GM23338 (cell line): ENCODE measurements at regions not wholly inside any gene's neighbourhood (a gene's known extent, or its start where the extent isn't known, plus 50 kb on each side); places are given as distances from the start of the nearest gene placed in this dataset.

ENCODE experiments used
- ATAC-seq: fragments of 200-7000 bp; cut with Tn5 transposase; 3 replicates; pipeline ENCODE4 v1.9.1; 2020
- DNase-seq: peaks from one replicate; pipeline ENCODE4 v3.0.0-alpha.2; 2015; ENCODE audit warnings: low spot score
- H2AFZ ChIP-seq: fragments of 200-600 bp; sonication (generic); 2 replicates; pipeline ENCODE4 v1.8.0; 2016; ENCODE audit warnings: antibody characterized with exemption, mild to moderate bottlenecking, moderate library complexity
- H3F3A ChIP-seq: fragments of 200-600 bp; sonication (generic); replicated peaks from 2 replicates; pipeline ENCODE4 v1.8.0; 2017; ENCODE audit warnings: antibody characterized with exemption, mixed run types, low read depth
- H3K27ac ChIP-seq: fragments of 200-600 bp; sonication (generic); 2 replicates; pipeline ENCODE4 v1.6.1; 2016; ENCODE audit warnings: low read depth
- H3K27me3 ChIP-seq: fragments of 200-600 bp; sonication (generic); 2 replicates; pipeline ENCODE4 v1.8.0; 2016; ENCODE audit warnings: mild to moderate bottlenecking, mixed run types, moderate library complexity; ENCODE audit not compliant: insufficient read depth
- H3K36me3 ChIP-seq: fragments of 200-600 bp; sonication (generic); 2 replicates; pipeline ENCODE4 v1.8.0; 2016; ENCODE audit warnings: mild to moderate bottlenecking; ENCODE audit not compliant: insufficient read depth
- H3K4me1 ChIP-seq: fragments of 200-600 bp; sonication (generic); 2 replicates; pipeline ENCODE4 v1.8.0; 2016; ENCODE audit warnings: mild to moderate bottlenecking, moderate library complexity; ENCODE audit not compliant: insufficient read depth
- H3K4me2 ChIP-seq: fragments of 200-600 bp; sonication (generic); 2 replicates; pipeline ENCODE4 v1.7.1; 2017; ENCODE audit warnings: mixed run types
- H3K4me3 ChIP-seq: fragments of 200-600 bp; sonication (generic); 2 replicates; pipeline ENCODE4 v1.6.1; 2016; ENCODE audit warnings: mixed run types
- H3K79me2 ChIP-seq: fragments of 200-600 bp; sonication (generic); replicated peaks from 2 replicates; pipeline ENCODE4 v1.8.0; 2017; ENCODE audit warnings: mild to moderate bottlenecking; ENCODE audit not compliant: insufficient read depth
- H3K9me2 ChIP-seq: fragments of 200-600 bp; sonication (generic); 2 replicates; pipeline ENCODE4 v1.8.0; 2017; ENCODE audit not compliant: insufficient read depth
- H4K20me1 ChIP-seq: fragments of 200-600 bp; sonication (generic); replicated peaks from 2 replicates; pipeline ENCODE4 v1.8.0; 2017; ENCODE audit warnings: mild to moderate bottlenecking; ENCODE audit not compliant: insufficient read depth
- H3K27ac Mint-ChIP-seq: 2 replicates; pipeline ENCODE4 v1.8.0; 2020; ENCODE audit warnings: inconsistent platforms, mild to moderate bottlenecking, moderate library complexity, mixed read lengths
- H3K27me3 Mint-ChIP-seq: 3 replicates; pipeline ENCODE4 v1.8.0; 2022; ENCODE audit warnings: low read depth, mild to moderate bottlenecking, moderate library complexity, mixed read lengths, inconsistent platforms; ENCODE audit not compliant: insufficient read depth, poor library complexity
- H3K36me3 Mint-ChIP-seq: 3 replicates; pipeline ENCODE4 v1.8.0; 2021; ENCODE audit warnings: low read depth, mild to moderate bottlenecking, inconsistent platforms, moderate library complexity, mixed read lengths
- H3K4me1 Mint-ChIP-seq: 3 replicates; pipeline ENCODE4 v1.8.0; 2020; ENCODE audit warnings: mild to moderate bottlenecking, inconsistent platforms, mixed read lengths
- H3K4me3 Mint-ChIP-seq: 3 replicates; pipeline ENCODE4 v1.8.0; 2021; ENCODE audit warnings: moderate library complexity, mild to moderate bottlenecking, inconsistent platforms, mixed read lengths
- H3K9me3 Mint-ChIP-seq: 3 replicates; pipeline ENCODE4 v1.8.0; 2020; ENCODE audit warnings: moderate library complexity, mild to moderate bottlenecking, inconsistent platforms, mixed read lengths
- CREB1 ChIP-seq: fragments of 250-450 bp; sonication (Bioruptor Pico); IDR thresholded peaks from 2 replicates; pipeline ENCODE4 v1.5.0; 2020; ENCODE audit warnings: low read depth, mild to moderate bottlenecking, moderate library complexity
- CTCF ChIP-seq, 2 experiments: fragments of 200-600 bp in 1 of 2; sonication (generic) in 1 of 2; conservative IDR thresholded peaks; 2 replicates each; pipeline versions ENCODE4 v1.5.1 to v1.6.1; 2016 to 2017; ENCODE audit warnings: antibody characterized with exemption in 2 of 2, low read depth in 2 of 2, mild to moderate bottlenecking in 2 of 2, moderate library complexity in 1 of 2
- EZH2 ChIP-seq: fragments of 200-600 bp; sonication (generic); IDR thresholded peaks from one replicate; pipeline ENCODE4 v1.8.0; 2017; ENCODE audit warnings: antibody characterized with exemption, mild to moderate bottlenecking, low read depth; ENCODE audit not compliant: unreplicated experiment
- EZH2phosphoT487 ChIP-seq: fragments of 200-600 bp; sonication (generic); IDR thresholded peaks from one replicate; pipeline ENCODE4 v1.8.1; 2018; ENCODE audit warnings: antibody characterized with exemption; ENCODE audit not compliant: unreplicated experiment
- JUNB ChIP-seq: IDR thresholded peaks from one replicate; pipeline ENCODE4 v1.6.1; 2016; ENCODE audit warnings: antibody characterized with exemption; ENCODE audit not compliant: unreplicated experiment
- NANOG ChIP-seq: IDR thresholded peaks from 2 replicates; pipeline ENCODE4 v1.6.1; 2016; ENCODE audit warnings: antibody characterized with exemption, borderline replicate concordance
- STAT1 ChIP-seq: IDR thresholded peaks from one replicate; pipeline ENCODE4 v1.6.1; 2016; ENCODE audit warnings: antibody characterized with exemption; ENCODE audit not compliant: unreplicated experiment
- ZNF114 ChIP-seq: fragments of 250-450 bp; sonication (Bioruptor Pico); IDR thresholded peaks from 2 replicates; pipeline ENCODE4 v1.5.0; 2020; ENCODE audit warnings: mild to moderate bottlenecking, moderate library complexity
- ZNF331 ChIP-seq: fragments of 250-450 bp; sonication (Bioruptor Pico); IDR thresholded peaks from 2 replicates; pipeline ENCODE4 v1.5.0; 2020; ENCODE audit warnings: low read depth, mild to moderate bottlenecking, moderate library complexity
- ZNF462 ChIP-seq: fragments of 250-450 bp; sonication (Bioruptor Pico); IDR thresholded peaks from 2 replicates; pipeline ENCODE4 v1.5.0; 2020; ENCODE audit warnings: mild to moderate bottlenecking, moderate library complexity

GRCh38 chr12:13411287-13411686 lies 214.8 kb downstream of the EMP1 start:
- no peak overlapping the region for H2AFZ ChIP-seq
- Mint-ChIP-seq H3K9me3 (peaks cover 9% of the 10 kb centered on the region; the same call in 2 of the 3 replicates), H3K4me1 (no peaks in the 10 kb centered on the region), H3K4me3 (no peak overlapping the region), H3K27me3 (no peaks in the 10 kb centered on the region), H3K27ac (no peak overlapping the region), H3K36me3 (no peaks in the 10 kb centered on the region; the same call in 2 of the 3 replicates)
- H3K4me1 ChIP-seq: no peaks in the 10 kb centered on the region
- no peak for ATAC-seq
- H4K20me1 ChIP-seq: no peaks in the 10 kb centered on the region; the same call in 1 of the 2 replicates
- no peak overlapping the region for H3K4me2 ChIP-seq
- H3K27ac ChIP-seq: no peak overlapping the region
- no peaks in the 10 kb centered on the region for H3K27me3 ChIP-seq
- H3K79me2 ChIP-seq: no peaks in the 10 kb centered on the region
- H3K9me2 ChIP-seq: peaks cover 5% of the 10 kb centered on the region; the same call in 1 of the 2 replicates
- DNase-seq: no peak
- H3K4me3 ChIP-seq: no peak overlapping the region
- H3F3A ChIP-seq: no peaks in the 10 kb centered on the region
- H3K36me3 ChIP-seq: no peaks in the 10 kb centered on the region
- no peak for TF ChIP-seq CTCF (conservative IDR thresholded peaks at IDR 0.05; ENCODE audit: low read depth in 2 of 2)
- TF ChIP-seq JUNB: no peak
- no peak for TF ChIP-seq EZH2phosphoT487
- no peak for TF ChIP-seq EZH2

- Mint-ChIP-seq H3K36me3 (no peaks in the 10 kb centered on the region; the same call in 2 of the 3 replicates), H3K27me3 (peaks cover 3% of the 10 kb centered on the region), H3K4me1 (no peaks in the 10 kb centered on the region; the same call in 2 of the 3 replicates), H3K27ac (no peak overlapping the region), H3K9me3 (peaks cover 5% of the 10 kb centered on the region), H3K4me3 (no peak overlapping the region)
- Histone ChIP-seq H3F3A (no peaks in the 10 kb centered on the region), H3K9me2 (peaks cover 9% of the 10 kb centered on the region; the same call in 1 of the 2 replicates), H3K27me3 (no peaks in the 10 kb centered on the region), H3K4me1 (no peaks in the 10 kb centered on the region), H2AFZ (no peak overlapping the region), H4K20me1 (no peaks in the 10 kb centered on the region), H3K4me2 (no peak overlapping the region), H3K79me2 (no peaks in the 10 kb centered on the region), H3K36me3 (no peaks in the 10 kb centered on the region), H3K4me3 (no peak overlapping the region), H3K27ac (no peak overlapping the region)
- DNase-seq: no peak
- no peak for ATAC-seq
- TF ChIP-seq ZNF462 (CRISPR knock-in tag) (no peak), EZH2 (no peak), EZH2phosphoT487 (no peak), STAT1 (no peak), ZNF331 (CRISPR knock-in tag) (no peak), NANOG (no peak), CREB1 (CRISPR knock-in tag) (no peak), ZNF114 (no peak), JUNB (no peak), CTCF (conservative IDR thresholded peaks at IDR 0.05; ENCODE audit: low read depth in 2 of 2) (no peak)
Measured at GRCh38 chr12:13405961-13406703, 209.6 kb downstream of the EMP1 start.
